ENCODE measurements at regions not wholly inside any gene's neighbourhood (a gene's known extent, or its start where the extent isn't known, plus 50 kb on each side); places are given as distances from the start of the nearest gene placed in this dataset.

- intact Hi-C loops (cut with DNase I): no loop called here
- TF ChIP-seq, protein P1, sequence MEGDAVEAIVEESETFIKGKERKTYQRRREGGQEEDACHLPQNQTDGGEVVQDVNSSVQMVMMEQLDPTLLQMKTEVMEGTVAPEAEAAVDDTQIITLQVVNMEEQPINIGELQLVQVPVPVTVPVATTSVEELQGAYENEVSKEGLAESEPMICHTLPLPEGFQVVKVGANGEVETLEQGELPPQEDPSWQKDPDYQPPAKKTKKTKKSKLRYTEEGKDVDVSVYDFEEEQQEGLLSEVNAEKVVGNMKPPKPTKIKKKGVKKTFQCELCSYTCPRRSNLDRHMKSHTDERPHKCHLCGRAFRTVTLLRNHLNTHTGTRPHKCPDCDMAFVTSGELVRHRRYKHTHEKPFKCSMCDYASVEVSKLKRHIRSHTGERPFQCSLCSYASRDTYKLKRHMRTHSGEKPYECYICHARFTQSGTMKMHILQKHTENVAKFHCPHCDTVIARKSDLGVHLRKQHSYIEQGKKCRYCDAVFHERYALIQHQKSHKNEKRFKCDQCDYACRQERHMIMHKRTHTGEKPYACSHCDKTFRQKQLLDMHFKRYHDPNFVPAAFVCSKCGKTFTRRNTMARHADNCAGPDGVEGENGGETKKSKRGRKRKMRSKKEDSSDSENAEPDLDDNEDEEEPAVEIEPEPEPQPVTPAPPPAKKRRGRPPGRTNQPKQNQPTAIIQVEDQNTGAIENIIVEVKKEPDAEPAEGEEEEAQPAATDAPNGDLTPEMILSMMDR (IDR thresholded peaks at IDR 0.05; ENCODE audit: borderline replicate concordance, extremely low read depth, insufficient read depth): no peak
- DNase-seq (no peak), FAIRE-seq (no peak)
- H3K4me1 ChIP-seq (ENCODE audit: control insufficient read depth in 2 of 3, insufficient read depth in 2 of 3, low read depth in 1 of 3, low read length in 3 of 3): no peaks in the 10 kb centered on the region
- no peak overlapping the region for H3K9ac ChIP-seq (ENCODE audit: low read length in 3 of 3)
- no peak overlapping the region for H3K27ac ChIP-seq (ENCODE audit: low read depth in 2 of 2, low read length in 2 of 2)
- no peaks in the 10 kb centered on the region for H3K9me3 ChIP-seq (ENCODE audit: control insufficient read depth in 2 of 3, insufficient read depth in 1 of 3, low read length in 3 of 3)
- H3K36me3 ChIP-seq (ENCODE audit: control insufficient read depth in 2 of 3, insufficient read depth in 3 of 3, low read length in 3 of 3): no peaks in the 10 kb centered on the region
- no peaks in the 10 kb centered on the region for H3K27me3 ChIP-seq (ENCODE audit: control insufficient read depth, insufficient read depth, low read length)
- no peak overlapping the region for H3K4me3 ChIP-seq (ENCODE audit: low read length in 3 of 3)
These were observed 124.7 kb upstream of the CARD11 start for GRCh38 chr7:3168370-3168769.

- Histone ChIP-seq H3K27me3 (ENCODE audit: control insufficient read depth, insufficient read depth, low read length) (no peaks in the 10 kb centered on the region), H3K4me1 (ENCODE audit: control insufficient read depth in 2 of 3, insufficient read depth in 2 of 3, low read depth in 1 of 3, low read length in 3 of 3) (no peaks in the 10 kb centered on the region), H3K9me3 (ENCODE audit: control insufficient read depth in 2 of 3, insufficient read depth in 1 of 3, low read length in 3 of 3) (no peaks in the 10 kb centered on the region), H3K4me3 (ENCODE audit: low read length in 3 of 3) (no peak overlapping the region), H3K27ac (ENCODE audit: low read depth in 2 of 2, low read length in 2 of 2) (no peak overlapping the region), H3K9ac (ENCODE audit: low read length in 3 of 3) (no peak overlapping the region), H3K36me3 (ENCODE audit: control insufficient read depth in 2 of 3, insufficient read depth in 3 of 3, low read length in 3 of 3) (no peaks in the 10 kb centered on the region)
- FAIRE-seq (no peak), DNase-seq (no peak)
- TF ChIP-seq, protein P1 (IDR thresholded peaks at IDR 0.05; ENCODE audit: borderline replicate concordance, extremely low read depth, insufficient read depth): no peak
- intact Hi-C loops (cut with DNase I): no loop called here
These were observed 125.2 kb upstream of the CARD11 start for GRCh38 chr7:3168869-3169268.

DNA sequence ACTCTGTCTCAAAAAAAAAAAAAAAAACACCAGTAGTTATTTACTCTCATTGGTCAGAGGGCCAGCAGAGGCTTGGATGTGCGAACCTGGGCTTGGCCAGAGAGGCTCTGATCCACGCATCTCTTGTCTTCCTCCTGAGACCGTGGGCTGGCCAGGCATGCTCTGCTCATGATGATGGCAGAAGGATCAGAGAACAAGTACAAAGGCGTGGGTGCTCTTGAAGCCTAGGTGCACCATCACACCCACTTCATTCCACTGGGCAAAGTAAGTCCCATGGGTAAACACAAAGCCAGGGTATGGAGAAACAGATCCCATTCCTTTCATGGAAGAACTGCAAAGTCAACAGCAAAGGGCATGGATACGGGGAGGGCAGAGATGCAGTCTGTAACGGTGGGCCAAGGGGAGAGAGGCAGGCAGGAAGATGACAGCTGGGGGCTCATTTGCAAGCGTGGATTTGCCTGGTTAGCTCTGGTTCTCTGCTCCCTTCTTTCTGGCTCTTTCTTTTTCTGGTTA, 128.2 kb upstream of the SDK1 start:
- Histone ChIP-seq H3K27me3 (ENCODE audit: control insufficient read depth, insufficient read depth, low read length) (no peaks in the 10 kb centered on the region), H3K36me3 (ENCODE audit: control insufficient read depth in 2 of 3, insufficient read depth in 3 of 3, low read length in 3 of 3) (no peaks in the 10 kb centered on the region), H3K4me1 (ENCODE audit: control insufficient read depth in 2 of 3, insufficient read depth in 2 of 3, low read depth in 1 of 3, low read length in 3 of 3) (no peaks in the 10 kb centered on the region), H3K9me3 (ENCODE audit: control insufficient read depth in 2 of 3, insufficient read depth in 1 of 3, low read length in 3 of 3) (no peaks in the 10 kb centered on the region), H3K4me3 (ENCODE audit: low read length in 3 of 3) (no peak overlapping the region), H3K27ac (ENCODE audit: low read depth in 2 of 2, low read length in 2 of 2) (no peak overlapping the region), H3K9ac (ENCODE audit: low read length in 3 of 3) (no peak overlapping the region)
- TF ChIP-seq, protein P1 (IDR thresholded peaks at IDR 0.05; ENCODE audit: borderline replicate concordance, extremely low read depth, insufficient read depth): no peak
- FAIRE-seq (no peak), DNase-seq (no peak)
- intact Hi-C loops (cut with DNase I): no loop called here

All from kidney (tissue), 13 donors.